ENCODE measurements at regions not wholly inside any gene's neighbourhood (a gene's known extent, or its start where the extent isn't known, plus 50 kb on each side); places are given as distances from the start of the nearest gene placed in this dataset.

DNA sequence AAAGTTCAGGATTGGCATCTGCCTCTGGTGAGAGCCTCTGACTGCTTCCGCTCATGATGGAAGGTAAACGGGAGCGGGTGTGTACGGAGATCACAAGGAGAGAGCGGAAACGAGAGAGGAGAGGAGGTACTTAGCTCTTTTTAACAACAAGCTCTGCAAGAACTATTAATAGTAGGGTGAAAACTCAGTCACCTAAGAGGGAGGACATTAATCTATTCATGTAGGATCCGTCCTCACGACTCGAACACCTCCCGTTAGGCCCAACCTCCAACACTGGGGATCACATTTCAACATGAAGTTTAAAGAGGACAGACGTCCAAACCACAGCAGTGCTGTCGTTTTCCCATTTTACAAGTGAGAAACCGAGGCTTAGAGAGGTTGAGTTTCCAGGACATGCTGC lies 173.7 kb downstream of the SLC28A3 start:
- TF ChIP-seq, protein P1, sequence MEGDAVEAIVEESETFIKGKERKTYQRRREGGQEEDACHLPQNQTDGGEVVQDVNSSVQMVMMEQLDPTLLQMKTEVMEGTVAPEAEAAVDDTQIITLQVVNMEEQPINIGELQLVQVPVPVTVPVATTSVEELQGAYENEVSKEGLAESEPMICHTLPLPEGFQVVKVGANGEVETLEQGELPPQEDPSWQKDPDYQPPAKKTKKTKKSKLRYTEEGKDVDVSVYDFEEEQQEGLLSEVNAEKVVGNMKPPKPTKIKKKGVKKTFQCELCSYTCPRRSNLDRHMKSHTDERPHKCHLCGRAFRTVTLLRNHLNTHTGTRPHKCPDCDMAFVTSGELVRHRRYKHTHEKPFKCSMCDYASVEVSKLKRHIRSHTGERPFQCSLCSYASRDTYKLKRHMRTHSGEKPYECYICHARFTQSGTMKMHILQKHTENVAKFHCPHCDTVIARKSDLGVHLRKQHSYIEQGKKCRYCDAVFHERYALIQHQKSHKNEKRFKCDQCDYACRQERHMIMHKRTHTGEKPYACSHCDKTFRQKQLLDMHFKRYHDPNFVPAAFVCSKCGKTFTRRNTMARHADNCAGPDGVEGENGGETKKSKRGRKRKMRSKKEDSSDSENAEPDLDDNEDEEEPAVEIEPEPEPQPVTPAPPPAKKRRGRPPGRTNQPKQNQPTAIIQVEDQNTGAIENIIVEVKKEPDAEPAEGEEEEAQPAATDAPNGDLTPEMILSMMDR (IDR thresholded peaks at IDR 0.05), result no peak
- TF ChIP-seq POLR2A (IDR thresholded peaks at IDR 0.05), result no peak
